ENCODE measurements at regions not wholly inside any gene's neighbourhood (a gene's known extent, or its start where the extent isn't known, plus 50 kb on each side); places are given as distances from the start of the nearest gene placed in this dataset.

GRCh38 chr17:5893741-5894140, 176.4 kb upstream of the WSCD1 start:
- Histone ChIP-seq H4K5ac (ENCODE audit: low read depth, low read length) (no peak overlapping the region), H3K23ac (ENCODE audit: low read depth, low read length) (no peak overlapping the region), H3K27ac (ENCODE audit: insufficient read depth, low read length) (no peak overlapping the region), H2BK15ac (ENCODE audit: low read depth, low read length) (no peak overlapping the region), H3K14ac (replicated peaks; ENCODE audit: low read depth, low read length) (no peak overlapping the region), H3K79me1 (ENCODE audit: low read depth in 1 of 2, low read length in 2 of 2) (no peaks in the 10 kb centered on the region), H3K27me3 (ENCODE audit: control insufficient read depth, insufficient read depth, low read length) (no peaks in the 10 kb centered on the region), H2AFZ (replicated peaks; ENCODE audit: low read length, poor library complexity) (no peak overlapping the region), H4K8ac (ENCODE audit: low read depth in 2 of 2, low read length in 2 of 2) (no peak overlapping the region), H3K9me3 (ENCODE audit: control insufficient read depth, insufficient read depth, low read length) (no peaks in the 10 kb centered on the region; the same call in 1 of the 2 replicates), H2BK5ac (ENCODE audit: low read depth, low read length, poor library complexity, severe bottlenecking) (no peak overlapping the region), H3K18ac (ENCODE audit: low read depth, low read length) (no peak overlapping the region), H3K4ac (ENCODE audit: low read depth, low read length) (no peak overlapping the region), H3K9ac (ENCODE audit: low read depth, low read length) (no peak overlapping the region), H2AK9ac (replicated peaks; ENCODE audit: low read depth, low read length, poor library complexity) (no peak overlapping the region), H2BK120ac (ENCODE audit: low read depth, low read length) (no peak overlapping the region), H4K91ac (ENCODE audit: insufficient read depth, low read depth, low read length) (no peak overlapping the region), H2BK20ac (ENCODE audit: low read depth, low read length) (no peak overlapping the region), H3K4me1 (ENCODE audit: control insufficient read depth, insufficient read depth, low read length) (no peaks in the 10 kb centered on the region), H3K9me1 (ENCODE audit: insufficient read depth, low read length) (no peaks in the 10 kb centered on the region), H3K36me3 (ENCODE audit: control insufficient read depth, insufficient read depth, low read length) (no peaks in the 10 kb centered on the region), H2AK5ac (ENCODE audit: low read depth, low read length) (no peak overlapping the region), H3K56ac (ENCODE audit: extremely low read depth, insufficient read depth, low read length) (no peak overlapping the region), H3K4me2 (ENCODE audit: low read depth, low read length) (no peak overlapping the region), H3K4me3 (ENCODE audit: insufficient read depth, low read depth, low read length) (no peak overlapping the region), H4K20me1 (ENCODE audit: insufficient read depth, low read length) (no peaks in the 10 kb centered on the region)
- no CpG with 5 or more reads among the region's 5 CpGs for WGBS, 2 experiments (ENCODE audit: extremely low coverage in 2 of 2, insufficient read length in 1 of 2)
- ATAC-seq (ENCODE audit: low read depth) (no peak), DNase-seq (no peak)
- dilution Hi-C loops (cut with HindIII; ENCODE audit: low sequenced_read_pairs, unreplicated experiment) (no loop called here), in situ Hi-C loops (cut with MboI; ENCODE audit: low sequenced_read_pairs) (no loop called here), intact Hi-C loops (cut with micrococcal nuclease) (no loop called here)
- TF ChIP-seq RCOR1 (IDR thresholded peaks at IDR 0.05; ENCODE audit: insufficient replicate concordance, low read length) (no peak), SMC3 (IDR thresholded peaks at IDR 0.05; ENCODE audit: low read depth, low read length) (no peak), MAZ (IDR thresholded peaks at IDR 0.05; ENCODE audit: borderline replicate concordance, low read depth, low read length) (no peak), CEBPB (IDR thresholded peaks at IDR 0.05; ENCODE audit: low read depth, low read length) (no peak)
- ChIA-PET CTCF (no interaction called here), POLR2A (ENCODE audit: unreplicated experiment) (no interaction called here)
- BruUV-seq (replicated peaks) = no TSS peak
